Lower leg skin (tissue), 4 donors: ENCODE measurements at regions not wholly inside any gene's neighbourhood (a gene's known extent, or its start where the extent isn't known, plus 50 kb on each side); places are given as distances from the start of the nearest gene placed in this dataset.
"Not testable (repeated sequence)": the region's sequence is repeated elsewhere in the genome, so short reads cannot be mapped to it uniquely, and the experiment has no call there.

Experiments
- DNase-seq, 2 donors: peaks; one replicate each; pipeline ENCODE4 v3.0.0-alpha.2; 2019; ENCODE audit warnings: low spot score in 2 of 2
- H3K4me3 ChIP-seq: fragments of 200-600 bp; sonication (generic); 2 replicates; pipeline ENCODE4 v1.5.1; 2017; ENCODE audit warnings: mild to moderate bottlenecking, low read depth; ENCODE audit not compliant: poor library complexity, severe bottlenecking
- CTCF ChIP-seq, 3 donors: fragments of 450-650 bp; IDR thresholded peaks; one replicate each; pipeline ENCODE4 v1.5.1; 2016; ENCODE audit warnings: antibody characterized with exemption in 3 of 3, mild to moderate bottlenecking in 3 of 3, moderate library complexity in 2 of 3
- POLR2A ChIP-seq, 2 donors: fragments of 450-650 bp; IDR thresholded peaks; one replicate each; pipeline ENCODE4 v1.6.1; 2016 to 2017; ENCODE audit warnings: antibody characterized with exemption in 2 of 2, mild to moderate bottlenecking in 1 of 2, moderate library complexity in 1 of 2
- WGBS, 2 donors: methylation state at CpG; one replicate each; pipeline ENCODE4 v1.1.5; 2018; 5-methylcytosine and 5-hydroxymethylcytosine counted together
- intact Hi-C: fragments of 100-400 bp; cut with DNase I; formaldehyde crosslinking; loops from one replicate; pipeline ENCODE4 v1.15.0; 2023; ENCODE audit warnings: low total_unique reads

- no peak overlapping the region for H3K4me3 ChIP-seq
- 17 to 18% methylated on average over 1 of the region's 1 CpG for WGBS, 2 donors
- intact Hi-C loops, result no loop called here
- TF ChIP-seq POLR2A (IDR thresholded peaks at IDR 0.05) (no peak), CTCF (IDR thresholded peaks at IDR 0.05) (no peak)
- no peak for DNase-seq
Measured at GRCh38 chr4:20172070-20172760, 79.5 kb upstream of the SLIT2 start.

GRCh38 chr4:20166544-20166943 is 85.2 kb upstream of the SLIT2 start:
- intact Hi-C loops, result no loop called here
- 58 to 60% methylated on average over 3 of the region's 3 CpGs for WGBS, 2 donors
- no peak for TF ChIP-seq CTCF (IDR thresholded peaks at IDR 0.05)
- no peak for TF ChIP-seq POLR2A (IDR thresholded peaks at IDR 0.05)
- no peak for DNase-seq
- H3K4me3 ChIP-seq, result no peak overlapping the region

- DNase-seq, result no peak
- TF ChIP-seq CTCF (IDR thresholded peaks at IDR 0.05) (no peak), POLR2A (IDR thresholded peaks at IDR 0.05) (no peak)
- intact Hi-C loops, result no loop called here
- 61 to 85% methylated on average over 2 of the region's 2 CpGs for WGBS, 2 donors
- H3K4me3 ChIP-seq, result no peak overlapping the region
Measured at GRCh38 chr4:20159516-20159915, 92.2 kb upstream of the SLIT2 start.

GRCh38 chr4:20158195-20158594 is 93.5 kb upstream of the SLIT2 start:
- no peak overlapping the region for H3K4me3 ChIP-seq
- intact Hi-C loops, result no loop called here
- TF ChIP-seq POLR2A (IDR thresholded peaks at IDR 0.05) (no peak), CTCF (IDR thresholded peaks at IDR 0.05) (no peak)
- WGBS, 2 donors, result 88 to 92% methylated on average over 2 of the region's 2 CpGs
- no peak for DNase-seq

- WGBS, 2 donors, result 79 to 80% methylated on average over 2 of the region's 2 CpGs
- intact Hi-C loops, result no loop called here
- H3K4me3 ChIP-seq, result no peak overlapping the region
- TF ChIP-seq CTCF (IDR thresholded peaks at IDR 0.05), result no peak
- no peak for TF ChIP-seq POLR2A (IDR thresholded peaks at IDR 0.05)
- DNase-seq, result no peak
Measured at GRCh38 chr4:20151436-20151835, 100.3 kb upstream of the SLIT2 start.

GRCh38 chr4:20149143-20149542 is 102.6 kb upstream of the SLIT2 start:
- intact Hi-C loops, DNase-seq, H3K4me3 ChIP-seq: not testable (repeated sequence)
- WGBS, 2 donors, result 93% methylated on average over 3 of the region's 3 CpGs
